ENCODE measurements at regions not wholly inside any gene's neighbourhood (a gene's known extent, or its start where the extent isn't known, plus 50 kb on each side); places are given as distances from the start of the nearest gene placed in this dataset.

GRCh38 chr4:100926039-100926717 is 408.4 kb upstream of the EMCN start:
- peaks cover 0 to 2% of the 10 kb centered on the region in 2 experiments; a peak in 2 of 5 replicates for H3K9me3 Mint-ChIP-seq
- H3K36me3 Mint-ChIP-seq (ENCODE audit: insufficient read depth in 1 of 3, low read depth in 3 of 3): peaks cover 0 to 3% (median 2%) of the 10 kb centered on the region in 3 experiments; a peak in 3 of 7 replicates
- Histone ChIP-seq H3K9ac (ENCODE audit: extremely low read depth, insufficient read length, low read length) (no peak overlapping the region), H3K4me2 (ENCODE audit: insufficient read depth, insufficient read length, low read length) (no peak overlapping the region), H3K14ac (ENCODE audit: insufficient read depth, low read length) (no peak overlapping the region), H3K56ac (ENCODE audit: insufficient read length, low read depth, low read length) (no peak overlapping the region), H3K79me1 (ENCODE audit: insufficient read depth, low read depth, low read length, poor library complexity, severe bottlenecking) (no peaks in the 10 kb centered on the region), H4K20me1 (ENCODE audit: control insufficient read depth, insufficient read depth, insufficient read length) (no peaks in the 10 kb centered on the region), H2AFZ (ENCODE audit: low read length) (no peak overlapping the region), H2BK12ac (ENCODE audit: insufficient read length, low read depth, low read length) (no peak overlapping the region), H3K4ac (ENCODE audit: low read depth, low read length) (no peak overlapping the region), H3T11ph (ENCODE audit: low read length) (no peak overlapping the region), H3K18ac (ENCODE audit: insufficient read length, low read depth, low read length) (no peak overlapping the region), H3K79me2 (ENCODE audit: insufficient read depth, low read length) (no peaks in the 10 kb centered on the region), H4K91ac (ENCODE audit: insufficient read length, low read depth, low read length) (no peak overlapping the region), H4K5ac (ENCODE audit: insufficient read length, low read depth, low read length) (no peak overlapping the region), H2AK5ac (ENCODE audit: insufficient read length, low read length) (no peak overlapping the region), H4K8ac (replicated peaks; ENCODE audit: insufficient read length, low read depth, low read length) (no peak overlapping the region), H2BK15ac (ENCODE audit: low read depth, low read length) (no peak overlapping the region), H3K27ac (ENCODE audit: insufficient read length, low read depth, low read length) (no peak overlapping the region), H2BK20ac (ENCODE audit: low read depth, low read length, poor library complexity, severe bottlenecking) (no peak overlapping the region), H3K27me3 (ENCODE audit: insufficient read depth, low read length) (no peaks in the 10 kb centered on the region), H2BK120ac (ENCODE audit: low read depth, low read length, poor library complexity, severe bottlenecking) (no peak overlapping the region), H3K4me1 (ENCODE audit: insufficient read depth, low read length) (no peaks in the 10 kb centered on the region), H2BK5ac (ENCODE audit: insufficient read length, low read length) (no peak overlapping the region), H3K23me2 (ENCODE audit: insufficient read length, low read depth, low read length, poor library complexity, severe bottlenecking) (no peaks in the 10 kb centered on the region), H3K23ac (ENCODE audit: insufficient read length, low read depth, low read length) (no peak overlapping the region), H3K9me3 (ENCODE audit: control insufficient read depth, low read depth, low read length) (no peaks in the 10 kb centered on the region)
- H3K27me3 Mint-ChIP-seq (ENCODE audit: low read depth): no peaks in the 10 kb centered on the region
- TF ChIP-seq CTCF (conservative IDR thresholded peaks at IDR 0.05): no peak
- H3K4me3 Mint-ChIP-seq: no peak overlapping the region
- DNase-seq: no peak
- H3K4me1 Mint-ChIP-seq: peaks cover 8 to 19% of the 10 kb centered on the region in 2 experiments
- no CpG with 5 or more reads among the region's 2 CpGs for WGBS (ENCODE audit: extremely low coverage, insufficient read length, low lambda C conversion rate)
- H3K27ac Mint-ChIP-seq: no peak overlapping the region

All from H9 (cell line).